ENCODE measurements at regions not wholly inside any gene's neighbourhood (a gene's known extent, or its start where the extent isn't known, plus 50 kb on each side); places are given as distances from the start of the nearest gene placed in this dataset.
A peak's percentile ranks its signal among the peaks of the same experiment; 100 is the strongest.
"Not testable (repeated sequence)": the region's sequence is repeated elsewhere in the genome, so short reads cannot be mapped to it uniquely, and the experiment has no call there.

- no peak for DNase-seq
Observed at GRCh38 chr12:58009405-58010195, 68.2 kb downstream of the ATP23 start.

DNA sequence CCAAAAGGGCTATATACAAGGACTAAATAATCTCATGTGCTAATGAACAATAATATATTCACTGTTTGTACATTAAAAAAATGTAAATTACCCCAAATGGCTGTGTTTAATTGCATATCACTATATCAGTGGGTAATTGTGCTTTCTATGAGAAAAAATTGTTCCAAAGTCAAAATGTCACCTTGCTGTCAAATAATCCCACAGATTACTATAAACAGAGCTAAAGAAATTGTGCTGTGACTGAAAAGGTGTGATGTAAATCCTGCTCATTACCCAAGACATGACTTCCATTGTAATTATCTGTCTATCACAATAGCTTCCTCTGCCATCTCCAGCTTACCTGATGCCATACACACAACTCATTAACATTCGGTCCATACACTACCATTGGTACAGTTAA lies 70.3 kb downstream of the ATP23 start:
- no peak for DNase-seq

DNA sequence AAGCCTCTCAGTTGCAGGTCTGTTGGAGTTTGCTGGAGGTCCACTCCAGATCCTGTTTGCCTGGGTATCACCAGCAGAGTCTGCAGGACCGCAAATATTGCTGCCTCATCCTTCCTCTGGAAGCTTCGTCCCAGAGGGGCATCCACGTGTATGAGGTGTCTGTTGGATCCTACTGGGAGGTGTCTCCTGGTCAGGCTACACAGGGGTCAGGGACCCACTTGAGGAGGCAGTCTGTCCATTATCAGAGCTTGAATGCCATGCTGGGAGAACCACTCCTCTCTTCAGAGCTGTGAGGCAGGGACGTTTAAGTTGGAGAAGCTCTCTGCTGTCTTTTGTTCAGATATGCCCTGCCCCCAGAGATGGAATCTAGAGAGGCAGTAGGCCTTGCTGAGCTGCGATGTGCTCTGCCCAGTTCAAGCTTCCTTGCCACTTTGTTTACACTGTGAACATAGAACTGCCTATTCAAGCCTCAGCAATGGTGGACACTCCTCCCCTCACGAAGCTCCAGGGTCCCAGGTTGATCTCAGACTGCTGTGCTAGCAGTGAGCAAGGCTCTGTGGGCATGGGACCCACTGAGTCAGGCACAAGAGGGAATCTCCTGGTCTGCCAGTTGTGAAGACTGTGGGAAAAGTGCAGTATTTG lies 81.1 kb downstream of the ATP23 start:
- not testable (repeated sequence) for DNase-seq

DNA sequence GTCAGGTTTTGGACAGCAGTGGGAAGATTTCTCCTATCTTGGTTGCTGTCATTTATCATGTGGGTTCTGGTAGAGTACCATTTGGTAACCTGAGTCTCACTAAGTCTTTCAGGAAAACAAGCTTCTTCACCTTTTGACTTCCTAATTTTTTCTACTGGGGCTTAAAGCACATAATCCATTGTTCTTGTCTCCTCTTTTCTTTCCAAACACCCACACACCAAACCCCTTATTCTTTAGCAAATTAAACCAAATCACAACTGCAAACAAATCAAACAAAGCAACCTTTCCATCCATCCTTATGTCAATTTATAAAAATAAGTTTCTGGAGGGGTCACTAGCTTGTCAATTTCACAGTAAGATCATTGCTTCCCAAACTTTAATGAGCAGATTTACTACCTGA lies 84.1 kb downstream of the ATP23 start:
- DNase-seq, result no peak

DNA sequence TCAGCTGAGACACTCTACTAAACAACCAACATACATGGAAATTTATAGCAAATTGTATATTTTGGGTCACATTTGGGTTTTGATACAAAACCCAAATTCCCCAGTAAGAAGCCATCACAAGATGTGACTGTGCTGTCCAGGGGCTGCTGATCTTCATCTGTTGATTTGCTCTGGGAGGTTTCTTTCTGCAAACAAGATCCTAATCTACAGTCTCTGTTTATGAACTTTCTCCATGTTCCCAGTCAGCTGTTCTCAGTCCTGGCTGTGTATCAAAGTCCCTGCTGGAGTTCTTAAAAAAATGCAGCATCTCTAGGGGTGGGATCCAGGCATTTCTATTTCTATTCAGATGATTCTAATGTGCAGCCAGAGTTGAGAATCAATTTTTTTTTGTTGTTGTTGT lies 85.1 kb downstream of the ATP23 start:
- no peak for DNase-seq

DNA sequence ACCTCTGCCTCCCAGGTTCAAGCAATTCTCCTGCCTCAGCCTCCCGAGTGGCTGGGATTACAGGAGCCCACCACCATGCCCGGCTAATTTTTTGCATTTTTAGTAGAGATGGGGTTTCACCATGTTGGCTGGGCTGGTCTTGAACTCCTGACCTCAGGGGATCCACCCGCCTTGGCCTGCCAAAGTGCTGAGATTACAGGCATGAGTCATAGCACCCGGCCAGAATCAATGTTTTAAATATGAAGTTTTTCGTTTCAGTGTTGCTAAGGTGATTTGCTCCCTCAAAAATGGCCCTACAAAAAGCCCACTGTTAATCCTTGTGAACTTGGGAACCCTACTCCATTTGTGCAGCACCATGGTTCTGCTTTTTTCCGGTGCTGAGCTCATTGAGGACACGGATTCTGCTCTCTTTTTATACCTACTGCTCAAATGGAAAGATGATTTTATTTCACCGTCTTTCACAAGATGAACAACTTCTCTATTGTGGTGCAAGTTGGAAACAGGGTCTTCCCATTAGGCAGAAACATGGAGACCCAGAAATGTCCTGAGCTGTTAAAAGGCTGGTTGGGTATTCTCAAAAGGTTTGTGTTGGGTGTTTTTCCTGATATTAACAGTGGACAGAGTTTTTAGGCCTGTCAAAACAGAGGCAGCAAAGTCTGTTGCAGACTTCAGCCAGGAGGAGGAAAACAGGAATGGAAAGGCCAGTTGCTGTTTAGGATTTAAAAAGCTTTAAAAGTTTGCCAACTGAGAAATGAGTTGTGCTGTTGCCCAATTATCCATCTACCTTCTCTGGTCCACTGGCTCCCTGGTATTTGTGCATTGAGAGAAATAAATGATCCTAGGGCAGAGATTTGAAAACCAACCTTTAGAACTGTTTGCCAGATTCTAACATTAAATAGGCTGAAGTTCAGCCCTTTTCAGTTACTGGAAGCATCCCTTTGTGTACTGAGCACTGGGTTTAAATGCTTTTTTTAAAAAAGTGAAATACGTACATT lies 85.8 kb downstream of the ATP23 start:
- DNase-seq, result peak; percentile 46

DNA sequence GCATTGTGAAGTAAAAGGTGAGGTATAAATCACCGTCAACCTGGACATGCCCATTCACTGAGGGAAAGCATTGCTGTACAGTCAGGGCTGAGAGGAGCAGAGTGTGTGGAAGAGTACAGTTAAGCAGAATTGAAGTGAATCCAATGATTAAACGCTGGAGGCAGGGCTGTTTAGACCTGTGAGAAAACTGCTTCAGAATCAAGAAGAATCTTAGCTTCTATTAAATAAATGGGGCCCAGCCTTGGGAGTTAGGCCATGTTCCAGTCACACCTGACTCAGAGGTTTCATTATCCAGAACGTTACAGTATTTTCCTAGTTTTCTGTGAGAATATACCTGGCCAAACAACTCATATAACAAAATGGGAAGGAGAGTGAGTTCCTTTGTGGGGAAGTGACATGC lies 86.9 kb downstream of the ATP23 start:
- DNase-seq, result no peak

DNA sequence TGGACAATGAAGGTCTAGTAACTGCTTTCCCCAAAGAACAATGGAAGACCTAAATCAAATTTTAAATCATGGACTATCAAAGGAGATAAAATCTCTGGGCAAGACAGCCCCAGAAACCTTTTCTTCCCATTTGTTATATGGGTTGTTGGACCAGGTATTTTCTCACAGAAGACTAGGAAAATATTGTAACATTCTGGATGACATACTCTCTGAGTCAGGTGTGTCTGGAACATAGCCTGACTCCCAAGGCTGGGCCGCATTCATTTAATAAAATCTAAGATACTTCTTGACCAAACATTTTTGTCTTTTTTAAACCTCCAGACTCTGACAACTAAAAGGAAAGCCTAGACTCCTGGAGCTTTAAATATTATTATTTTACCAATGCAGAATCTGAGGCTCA lies 87.9 kb downstream of the ATP23 start:
- no peak for DNase-seq

GRCh38 chr12:58030566-58031279 lies 89.4 kb downstream of the ATP23 start:
- no peak for DNase-seq

DNA sequence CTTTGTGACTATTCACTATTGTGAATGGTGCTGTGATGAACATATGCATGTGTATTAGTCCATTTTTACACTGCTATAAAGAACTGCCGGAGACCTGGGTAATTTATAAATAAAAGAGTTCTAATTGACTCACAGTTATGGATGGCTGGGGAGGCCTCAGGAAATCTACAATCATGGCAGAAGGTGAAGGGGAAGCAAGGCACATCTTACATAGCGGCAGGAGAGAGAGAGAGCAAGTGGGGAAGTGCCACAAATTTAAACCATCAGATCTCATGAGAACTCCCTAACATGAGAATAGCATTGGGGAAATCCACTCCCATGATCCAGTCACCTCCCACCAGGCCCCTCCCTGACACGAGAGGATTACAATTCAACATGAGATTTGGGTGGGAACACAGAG lies 90.8 kb downstream of the ATP23 start:
- DNase-seq, result no peak

DNA sequence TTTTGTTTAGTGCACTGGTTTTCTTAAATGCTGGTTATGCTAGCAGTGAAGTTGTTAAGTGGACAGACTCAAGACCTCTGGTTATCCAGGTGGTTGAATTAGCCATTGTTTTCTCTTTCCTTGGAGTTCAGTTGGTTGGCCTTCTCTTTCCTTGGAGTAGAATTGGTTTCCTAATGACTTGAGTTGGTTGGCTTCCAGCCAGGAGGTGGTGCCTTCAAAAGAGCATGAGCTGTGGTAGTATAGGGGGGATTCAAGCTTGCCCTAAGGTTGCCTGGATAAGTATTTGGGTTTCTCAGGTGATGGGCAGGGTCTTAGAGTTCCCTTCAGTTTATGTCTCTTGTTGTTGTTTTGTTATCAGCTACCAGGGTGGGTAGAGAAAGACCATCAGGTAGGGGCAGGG lies 92.5 kb downstream of the ATP23 start:
- no peak for DNase-seq

- DNase-seq, result no peak
Observed at GRCh38 chr12:58034311-58034710, 92.9 kb downstream of the ATP23 start.

DNA sequence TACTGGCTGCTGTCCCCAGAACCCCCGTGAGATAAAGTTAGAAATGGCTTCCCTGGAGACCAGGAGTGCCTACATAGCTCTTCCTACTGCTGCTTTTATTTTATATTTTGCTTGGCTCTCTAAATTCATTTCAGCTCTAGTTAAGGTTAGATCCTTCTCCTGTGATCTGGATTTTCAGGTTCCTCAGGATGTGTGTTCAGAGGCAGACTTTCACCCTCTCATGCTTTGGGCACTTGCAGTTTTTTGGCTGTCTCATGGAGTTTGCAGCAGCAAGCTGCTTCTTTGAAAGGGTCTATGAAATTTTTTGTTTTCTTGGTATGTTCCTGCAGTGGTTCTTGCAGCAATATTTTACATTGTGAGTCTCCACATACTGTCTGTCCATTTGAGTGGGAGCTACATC lies 93.3 kb downstream of the ATP23 start:
- DNase-seq, result no peak

- DNase-seq, result no peak
Observed at GRCh38 chr12:58041441-58041840, 100.1 kb downstream of the ATP23 start.

- DNase-seq, result no peak
Observed at GRCh38 chr12:58044966-58045365, 103.6 kb downstream of the ATP23 start.

DNA sequence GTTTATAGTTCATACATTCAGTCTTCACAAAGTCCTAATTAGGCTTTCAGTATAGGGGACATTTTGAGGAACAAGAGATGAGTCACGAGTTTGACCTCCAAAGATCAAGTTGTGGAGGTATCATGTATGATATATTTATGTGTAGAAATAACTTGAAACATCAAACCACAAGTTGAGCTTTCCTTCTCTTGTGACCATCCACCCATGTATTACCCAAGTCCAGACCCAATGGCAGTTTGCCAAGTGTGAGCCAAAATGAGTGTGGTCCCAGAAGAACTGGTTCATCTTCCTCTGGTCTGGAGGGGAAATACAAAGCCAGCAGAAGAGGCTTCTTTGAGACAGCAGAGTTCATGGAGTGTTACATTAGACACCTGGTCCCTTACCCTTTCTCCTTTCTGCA lies 104.9 kb downstream of the ATP23 start:
- DNase-seq, result no peak

DNA sequence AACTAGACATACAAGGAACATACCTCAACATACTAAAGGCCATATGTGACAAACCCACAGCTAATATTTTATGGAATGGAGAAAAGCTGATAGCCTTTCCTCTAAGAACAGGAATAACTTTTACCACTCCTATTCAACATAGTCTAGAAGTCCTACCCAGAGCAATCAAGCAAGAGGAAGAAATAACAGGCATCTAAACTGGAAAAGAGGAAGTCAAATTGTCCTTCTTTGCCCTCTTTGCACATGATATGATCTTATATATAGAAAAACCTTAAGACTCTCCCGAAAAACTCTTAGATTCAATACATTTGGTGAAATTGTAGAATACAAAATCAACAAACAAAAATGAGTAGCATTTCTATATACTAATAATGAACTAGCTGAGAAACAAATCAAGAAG lies 110.0 kb downstream of the ATP23 start:
- DNase-seq, result no peak

- no peak for DNase-seq
Observed at GRCh38 chr12:58064666-58065065, 123.3 kb downstream of the ATP23 start.

DNA sequence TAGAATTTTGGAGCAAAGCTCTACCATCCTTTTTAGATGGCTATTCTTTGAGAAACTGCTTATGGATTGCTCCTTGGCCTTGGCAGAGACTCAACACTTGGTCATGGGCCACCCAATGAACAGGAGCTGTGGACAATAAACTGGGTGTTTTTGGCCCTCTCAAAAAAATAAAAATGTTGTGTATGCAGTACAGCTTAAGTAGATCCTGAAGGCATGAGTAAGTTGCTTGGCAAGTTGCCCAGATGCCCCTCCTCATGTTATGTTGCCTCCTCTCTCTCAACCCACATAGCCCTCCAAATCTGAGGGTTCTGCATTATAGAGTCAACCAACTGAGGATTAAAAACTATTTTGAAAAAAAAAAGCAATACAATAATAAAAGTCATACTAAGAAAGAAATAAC lies 124.9 kb downstream of the ATP23 start:
- no peak for DNase-seq

- DNase-seq, result peak; percentile 66
Observed at GRCh38 chr12:58067610-58068387, 126.4 kb downstream of the ATP23 start.

- no peak for DNase-seq
Observed at GRCh38 chr12:58068706-58069105, 127.3 kb downstream of the ATP23 start.
